Neural cell (in vitro differentiated cells): ENCODE measurements at regions not wholly inside any gene's neighbourhood (a gene's known extent, or its start where the extent isn't known, plus 50 kb on each side); places are given as distances from the start of the nearest gene placed in this dataset.

Source experiments
- H2AFZ ChIP-seq: fragments of 200-600, 300-800 bp; sonication (generic), shearing (Covaris generic); 2 replicates; pipeline ENCODE4 v1.6.0; 2014; ENCODE audit warnings: low read depth, mild to moderate bottlenecking, antibody characterized with exemption, low read length, moderate library complexity
- H3F3A ChIP-seq: fragments of 200-600 bp; shearing (Covaris generic); 2 replicates; pipeline ENCODE4 v1.6.1; 2016; ENCODE audit warnings: mild to moderate bottlenecking, moderate library complexity, mixed read lengths, antibody characterized with exemption, low read length; ENCODE audit not compliant: insufficient read depth, poor library complexity, severe bottlenecking
- H3K27ac ChIP-seq: fragments of 200-600, 300-800 bp; sonication (generic), shearing (Covaris generic); 2 replicates; pipeline ENCODE4 v1.5.1; 2014; ENCODE audit warnings: mild to moderate bottlenecking, low read length, moderate library complexity
- H3K27me3 ChIP-seq: fragments of 300-800, 200-600 bp; sonication (generic), shearing (Covaris generic); 2 replicates; pipeline ENCODE4 v1.6.0; 2014; ENCODE audit warnings: mild to moderate bottlenecking, low read depth, low read length, moderate library complexity; ENCODE audit not compliant: insufficient read depth
- H3K36me3 ChIP-seq: fragments of 300-800, 200-600 bp; sonication (generic), shearing (Covaris generic); 2 replicates; pipeline ENCODE4 v1.5.1; 2014; ENCODE audit warnings: mild to moderate bottlenecking, antibody characterized with exemption, low read length, moderate library complexity; ENCODE audit not compliant: insufficient read depth
- H3K4me2 ChIP-seq: fragments of 300-800, 200-600 bp; sonication (generic), shearing (Covaris generic); 2 replicates; pipeline ENCODE4 v1.6.0; 2014; ENCODE audit warnings: mild to moderate bottlenecking, low read length
- H3K4me3 ChIP-seq: fragments of 300-800, 200-600 bp; sonication (generic), shearing (Covaris generic); 2 replicates; pipeline ENCODE4 v1.5.1; 2014; ENCODE audit warnings: mild to moderate bottlenecking, low read length, moderate library complexity
- H3K79me2 ChIP-seq: fragments of 200-600 bp; shearing (Covaris generic); replicated peaks from 2 replicates; pipeline ENCODE4 v1.6.0; 2014; ENCODE audit warnings: mild to moderate bottlenecking, low read length, moderate library complexity; ENCODE audit not compliant: insufficient read depth
- H3K9ac ChIP-seq: fragments of 300-800, 200-600 bp; sonication (generic), shearing (Covaris generic); 2 replicates; pipeline ENCODE4 v1.6.1; 2016; ENCODE audit warnings: mild to moderate bottlenecking, low read length, mixed read lengths
- H3K9me2 ChIP-seq: fragments of 200-600 bp; shearing (Covaris generic); 2 replicates; pipeline ENCODE4 v1.6.1; 2016; ENCODE audit warnings: mild to moderate bottlenecking, low read length, mixed read lengths; ENCODE audit not compliant: insufficient read depth
- H3K9me3 ChIP-seq: fragments of 200-600, 300-800 bp; sonication (generic), shearing (Covaris generic); 2 replicates; pipeline ENCODE4 v1.6.1; 2016; ENCODE audit warnings: mild to moderate bottlenecking, mixed run types, low read length, moderate library complexity, mixed read lengths
- H4K20me1 ChIP-seq: fragments of 200-600 bp; shearing (Covaris generic); 2 replicates; pipeline ENCODE4 v1.6.1; 2016; ENCODE audit warnings: mild to moderate bottlenecking, mixed run types; ENCODE audit not compliant: insufficient read depth
- EP300 ChIP-seq: fragments of 450-650 bp; conservative IDR thresholded peaks from 2 replicates; pipeline ENCODE4 v1.6.1; 2014; ENCODE audit warnings: antibody characterized with exemption, mild to moderate bottlenecking, moderate library complexity; ENCODE audit not compliant: poor library complexity, severe bottlenecking
- EZH2 ChIP-seq: fragments of 200-600, 300-800 bp; shearing (Covaris generic), sonication (generic); IDR thresholded peaks from 2 replicates; pipeline ENCODE4 v1.6.1; 2014; ENCODE audit warnings: antibody characterized with exemption, low read length, borderline replicate concordance, mild to moderate bottlenecking; ENCODE audit not compliant: insufficient read depth, poor library complexity, severe bottlenecking
- MXI1 ChIP-seq: fragments of 450-650 bp; conservative IDR thresholded peaks from 2 replicates; pipeline ENCODE4 v1.6.1; 2014; ENCODE audit warnings: antibody characterized with exemption, mild to moderate bottlenecking; ENCODE audit not compliant: poor library complexity, severe bottlenecking
- POLR2AphosphoS5 ChIP-seq: IDR thresholded peaks from 2 replicates; pipeline ENCODE4 v1.6.1; 2012
- RAD21 ChIP-seq: fragments of 450-650 bp; conservative IDR thresholded peaks from 2 replicates; pipeline ENCODE4 v1.6.1; 2014; ENCODE audit warnings: antibody characterized with exemption, mild to moderate bottlenecking, moderate library complexity
- SMC3 ChIP-seq: fragments of 450-650 bp; conservative IDR thresholded peaks from 2 replicates; pipeline ENCODE4 v1.6.1; 2014; ENCODE audit warnings: antibody characterized with exemption, mild to moderate bottlenecking, moderate library complexity; ENCODE audit not compliant: poor library complexity
- TAF1 ChIP-seq: IDR thresholded peaks from 2 replicates; pipeline ENCODE4 v1.6.1; 2012; ENCODE audit warnings: low read depth
- TF ChIP-seq, protein P1 (sequence below): fragments of 450-650 bp; IDR thresholded peaks from 2 replicates; pipeline ENCODE4 v1.5.1; 2014; ENCODE audit warnings: antibody characterized with exemption, mild to moderate bottlenecking, moderate library complexity; ENCODE audit not compliant: poor library complexity, severe bottlenecking
- TF ChIP-seq, protein P2 (sequence below): IDR thresholded peaks from 2 replicates; pipeline ENCODE4 v1.6.1; 2012; ENCODE audit warnings: borderline replicate concordance

DNA sequence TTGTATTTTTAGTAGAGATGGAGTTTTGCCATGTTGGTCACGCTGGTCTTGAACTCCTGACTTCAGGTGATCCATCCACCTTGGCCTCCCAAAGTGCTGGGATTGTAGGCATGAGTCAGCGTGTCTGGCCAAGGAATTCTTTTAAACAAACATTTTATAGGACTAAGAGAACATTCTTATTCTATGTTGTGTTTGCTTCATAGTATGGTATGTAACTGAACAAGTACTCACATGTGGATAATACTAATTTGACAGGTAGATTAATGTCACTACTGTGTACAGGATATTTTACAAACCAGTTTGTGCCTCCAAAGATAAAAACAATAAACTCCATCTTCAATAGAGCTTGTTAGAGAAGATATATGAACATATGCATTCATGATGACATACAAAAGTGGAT lies 1353.4 kb downstream of the PCDH7 start:
- Histone ChIP-seq H3K4me2 (no peak overlapping the region), H3K4me3 (no peak overlapping the region), H4K20me1 (no peaks in the 10 kb centered on the region), H3K36me3 (no peaks in the 10 kb centered on the region), H3F3A (no peaks in the 10 kb centered on the region), H3K9me3 (no peaks in the 10 kb centered on the region), H3K9me2 (no peaks in the 10 kb centered on the region), H3K79me2 (no peaks in the 10 kb centered on the region), H3K27me3 (no peaks in the 10 kb centered on the region), H3K27ac (no peak overlapping the region), H3K9ac (no peak overlapping the region), H2AFZ (no peak overlapping the region)
- TF ChIP-seq EP300 (no peak), TAF1 (no peak), SMC3 (no peak), EZH2 (no peak)
- TF ChIP-seq, protein P1, sequence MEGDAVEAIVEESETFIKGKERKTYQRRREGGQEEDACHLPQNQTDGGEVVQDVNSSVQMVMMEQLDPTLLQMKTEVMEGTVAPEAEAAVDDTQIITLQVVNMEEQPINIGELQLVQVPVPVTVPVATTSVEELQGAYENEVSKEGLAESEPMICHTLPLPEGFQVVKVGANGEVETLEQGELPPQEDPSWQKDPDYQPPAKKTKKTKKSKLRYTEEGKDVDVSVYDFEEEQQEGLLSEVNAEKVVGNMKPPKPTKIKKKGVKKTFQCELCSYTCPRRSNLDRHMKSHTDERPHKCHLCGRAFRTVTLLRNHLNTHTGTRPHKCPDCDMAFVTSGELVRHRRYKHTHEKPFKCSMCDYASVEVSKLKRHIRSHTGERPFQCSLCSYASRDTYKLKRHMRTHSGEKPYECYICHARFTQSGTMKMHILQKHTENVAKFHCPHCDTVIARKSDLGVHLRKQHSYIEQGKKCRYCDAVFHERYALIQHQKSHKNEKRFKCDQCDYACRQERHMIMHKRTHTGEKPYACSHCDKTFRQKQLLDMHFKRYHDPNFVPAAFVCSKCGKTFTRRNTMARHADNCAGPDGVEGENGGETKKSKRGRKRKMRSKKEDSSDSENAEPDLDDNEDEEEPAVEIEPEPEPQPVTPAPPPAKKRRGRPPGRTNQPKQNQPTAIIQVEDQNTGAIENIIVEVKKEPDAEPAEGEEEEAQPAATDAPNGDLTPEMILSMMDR, result no peak
- TF ChIP-seq, protein P2, sequence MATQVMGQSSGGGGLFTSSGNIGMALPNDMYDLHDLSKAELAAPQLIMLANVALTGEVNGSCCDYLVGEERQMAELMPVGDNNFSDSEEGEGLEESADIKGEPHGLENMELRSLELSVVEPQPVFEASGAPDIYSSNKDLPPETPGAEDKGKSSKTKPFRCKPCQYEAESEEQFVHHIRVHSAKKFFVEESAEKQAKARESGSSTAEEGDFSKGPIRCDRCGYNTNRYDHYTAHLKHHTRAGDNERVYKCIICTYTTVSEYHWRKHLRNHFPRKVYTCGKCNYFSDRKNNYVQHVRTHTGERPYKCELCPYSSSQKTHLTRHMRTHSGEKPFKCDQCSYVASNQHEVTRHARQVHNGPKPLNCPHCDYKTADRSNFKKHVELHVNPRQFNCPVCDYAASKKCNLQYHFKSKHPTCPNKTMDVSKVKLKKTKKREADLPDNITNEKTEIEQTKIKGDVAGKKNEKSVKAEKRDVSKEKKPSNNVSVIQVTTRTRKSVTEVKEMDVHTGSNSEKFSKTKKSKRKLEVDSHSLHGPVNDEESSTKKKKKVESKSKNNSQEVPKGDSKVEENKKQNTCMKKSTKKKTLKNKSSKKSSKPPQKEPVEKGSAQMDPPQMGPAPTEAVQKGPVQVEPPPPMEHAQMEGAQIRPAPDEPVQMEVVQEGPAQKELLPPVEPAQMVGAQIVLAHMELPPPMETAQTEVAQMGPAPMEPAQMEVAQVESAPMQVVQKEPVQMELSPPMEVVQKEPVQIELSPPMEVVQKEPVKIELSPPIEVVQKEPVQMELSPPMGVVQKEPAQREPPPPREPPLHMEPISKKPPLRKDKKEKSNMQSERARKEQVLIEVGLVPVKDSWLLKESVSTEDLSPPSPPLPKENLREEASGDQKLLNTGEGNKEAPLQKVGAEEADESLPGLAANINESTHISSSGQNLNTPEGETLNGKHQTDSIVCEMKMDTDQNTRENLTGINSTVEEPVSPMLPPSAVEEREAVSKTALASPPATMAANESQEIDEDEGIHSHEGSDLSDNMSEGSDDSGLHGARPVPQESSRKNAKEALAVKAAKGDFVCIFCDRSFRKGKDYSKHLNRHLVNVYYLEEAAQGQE, result no peak

DNA sequence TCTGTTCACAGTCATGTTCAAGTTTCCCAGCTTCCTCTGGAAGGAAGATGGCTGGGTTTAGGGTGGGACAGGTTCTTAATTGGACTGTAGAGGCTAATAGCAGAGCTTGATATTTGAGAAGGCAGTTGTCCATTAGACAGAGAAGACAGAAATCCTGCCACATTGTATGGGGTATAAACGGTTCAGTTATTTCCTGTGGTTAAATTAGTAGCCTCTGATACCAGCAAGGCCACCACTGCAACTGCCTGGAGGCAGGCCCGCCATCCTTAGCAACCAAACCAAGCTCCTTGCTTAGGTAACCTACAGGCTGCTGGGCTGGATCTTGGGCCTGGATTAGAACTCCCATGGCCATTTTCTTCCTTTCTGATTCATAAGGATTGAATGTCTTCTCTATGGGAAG lies 1367.0 kb downstream of the PCDH7 start:
- H3K9me3 ChIP-seq, result no peaks in the 10 kb centered on the region
- no peak overlapping the region for H3K27ac ChIP-seq
- no peaks in the 10 kb centered on the region for H3K36me3 ChIP-seq
- H3F3A ChIP-seq, result no peaks in the 10 kb centered on the region
- H4K20me1 ChIP-seq, result no peaks in the 10 kb centered on the region
- no peak overlapping the region for H3K4me3 ChIP-seq
- H3K9ac ChIP-seq, result no peak overlapping the region
- TF ChIP-seq TAF1, result no peak
- TF ChIP-seq SMC3, result no peak
- no peak for TF ChIP-seq RAD21
- TF ChIP-seq, protein P1, result no peak
- no peak for TF ChIP-seq POLR2AphosphoS5
- no peak for TF ChIP-seq EZH2
- no peak for TF ChIP-seq MXI1
- TF ChIP-seq, protein P2, result no peak
- no peak for TF ChIP-seq EP300
- H2AFZ ChIP-seq, result no peak overlapping the region
- no peaks in the 10 kb centered on the region for H3K27me3 ChIP-seq
- no peaks in the 10 kb centered on the region for H3K9me2 ChIP-seq
- H3K79me2 ChIP-seq, result no peaks in the 10 kb centered on the region
- H3K4me2 ChIP-seq, result no peak overlapping the region
